GM20000 (cell line): ENCODE measurements at regions not wholly inside any gene's neighbourhood (a gene's known extent, or its start where the extent isn't known, plus 50 kb on each side); places are given as distances from the start of the nearest gene placed in this dataset.

Experiments
- DNase-seq: peaks from one replicate; pipeline ENCODE4 v3.0.0; 2012; ENCODE audit warnings: low spot score
- TF ChIP-seq, protein P1 (sequence below): IDR thresholded peaks from 2 replicates; pipeline ENCODE4 v1.5.1; 2012; ENCODE audit warnings: mild to moderate bottlenecking, control low read depth; ENCODE audit errors: extremely low read depth, missing control alignments

DNA sequence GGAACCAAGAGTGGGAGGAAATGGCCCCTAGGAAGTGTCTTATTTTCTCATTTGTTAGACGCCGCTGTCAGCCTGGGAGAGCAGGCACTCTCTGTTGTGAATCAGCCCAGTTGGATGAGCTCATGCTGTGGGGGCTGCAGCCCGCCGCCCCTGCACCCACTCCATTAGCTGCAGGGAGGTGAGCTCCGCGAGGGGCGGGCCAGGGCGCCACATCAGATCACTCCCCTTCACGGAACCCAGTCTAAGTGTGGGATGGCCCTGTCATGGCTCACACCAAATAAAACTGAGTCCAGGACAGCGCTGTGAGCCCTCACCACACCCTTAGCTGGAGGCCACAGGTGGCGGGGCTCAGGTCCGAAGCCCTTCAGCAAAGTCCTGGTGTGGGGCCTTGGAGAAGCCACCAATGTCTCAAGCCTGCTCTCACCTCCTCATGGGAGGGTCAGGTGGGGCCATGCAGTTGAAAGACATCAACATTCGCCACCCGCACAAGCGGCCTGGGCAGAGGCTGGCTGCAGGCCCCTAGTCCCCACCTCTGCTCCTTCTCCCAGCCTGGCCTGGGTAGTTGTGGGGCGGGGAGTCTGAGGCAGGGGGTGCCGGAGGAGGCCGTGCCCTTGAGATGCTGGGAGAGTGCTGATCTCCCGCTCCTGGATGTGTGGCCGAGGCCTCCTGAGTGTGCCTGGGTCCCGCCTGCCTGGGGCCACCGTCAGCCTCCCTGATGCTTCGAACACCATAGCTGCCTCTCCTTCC, 66.2 kb upstream of the SLCO4A1 start:
- TF ChIP-seq, protein P1, sequence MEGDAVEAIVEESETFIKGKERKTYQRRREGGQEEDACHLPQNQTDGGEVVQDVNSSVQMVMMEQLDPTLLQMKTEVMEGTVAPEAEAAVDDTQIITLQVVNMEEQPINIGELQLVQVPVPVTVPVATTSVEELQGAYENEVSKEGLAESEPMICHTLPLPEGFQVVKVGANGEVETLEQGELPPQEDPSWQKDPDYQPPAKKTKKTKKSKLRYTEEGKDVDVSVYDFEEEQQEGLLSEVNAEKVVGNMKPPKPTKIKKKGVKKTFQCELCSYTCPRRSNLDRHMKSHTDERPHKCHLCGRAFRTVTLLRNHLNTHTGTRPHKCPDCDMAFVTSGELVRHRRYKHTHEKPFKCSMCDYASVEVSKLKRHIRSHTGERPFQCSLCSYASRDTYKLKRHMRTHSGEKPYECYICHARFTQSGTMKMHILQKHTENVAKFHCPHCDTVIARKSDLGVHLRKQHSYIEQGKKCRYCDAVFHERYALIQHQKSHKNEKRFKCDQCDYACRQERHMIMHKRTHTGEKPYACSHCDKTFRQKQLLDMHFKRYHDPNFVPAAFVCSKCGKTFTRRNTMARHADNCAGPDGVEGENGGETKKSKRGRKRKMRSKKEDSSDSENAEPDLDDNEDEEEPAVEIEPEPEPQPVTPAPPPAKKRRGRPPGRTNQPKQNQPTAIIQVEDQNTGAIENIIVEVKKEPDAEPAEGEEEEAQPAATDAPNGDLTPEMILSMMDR, result no peak
- DNase-seq, result no peak

DNA sequence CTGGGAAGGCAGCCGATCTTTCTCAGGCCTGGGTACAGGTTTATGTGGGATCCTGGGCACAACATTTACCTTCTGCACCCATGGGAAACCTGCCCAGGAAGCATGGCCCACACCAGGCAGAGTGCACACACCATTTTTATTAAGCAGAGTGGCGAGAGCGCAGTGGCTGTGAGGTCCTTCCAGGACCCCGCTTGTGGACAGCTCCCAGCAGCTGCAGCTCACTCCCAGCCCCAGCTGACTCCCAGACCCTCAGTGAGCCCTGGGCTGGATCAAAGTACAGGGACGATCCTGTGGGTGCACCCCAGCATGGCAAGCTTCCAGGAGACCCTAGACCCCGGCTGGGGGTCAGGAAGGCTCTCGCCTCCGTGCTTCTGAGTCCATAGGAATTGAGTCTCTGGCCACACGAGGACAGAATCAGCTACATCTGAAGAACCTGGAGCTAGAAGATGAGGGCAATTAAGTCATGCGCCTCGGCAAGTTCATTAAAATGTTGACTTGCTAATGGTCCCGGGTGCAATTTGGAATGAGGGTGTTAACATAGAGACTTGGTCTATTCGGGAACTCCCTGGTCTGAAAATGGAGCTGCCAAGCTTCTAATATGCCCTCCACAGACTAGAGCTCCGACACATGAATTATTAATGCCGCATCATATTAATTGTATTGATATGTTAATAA, 65.4 kb upstream of the SLCO4A1 start:
- DNase-seq, result no peak

DNA sequence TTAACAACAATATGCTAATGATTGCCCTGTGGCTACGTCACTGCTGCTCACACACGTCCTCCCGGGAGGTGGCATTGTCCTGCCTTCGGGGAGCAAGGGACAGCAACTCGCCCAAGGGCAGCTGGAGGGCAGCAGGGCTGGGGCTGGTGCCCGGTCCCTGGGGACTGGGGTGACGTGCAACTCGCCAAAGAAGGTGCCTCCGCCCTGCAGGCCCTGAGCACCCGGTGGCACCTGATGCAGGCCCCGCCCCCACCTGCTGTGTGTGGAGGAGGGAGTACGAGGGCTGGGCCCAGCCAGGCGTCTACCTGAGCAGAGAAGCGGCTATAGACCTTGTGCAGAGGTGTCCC, 64.8 kb upstream of the SLCO4A1 start:
- no peak for DNase-seq
- TF ChIP-seq, protein P1, result no peak

More for the DNA sequence above, 65.4 kb upstream of the SLCO4A1 start:
- TF ChIP-seq, protein P1, result no peak

DNA sequence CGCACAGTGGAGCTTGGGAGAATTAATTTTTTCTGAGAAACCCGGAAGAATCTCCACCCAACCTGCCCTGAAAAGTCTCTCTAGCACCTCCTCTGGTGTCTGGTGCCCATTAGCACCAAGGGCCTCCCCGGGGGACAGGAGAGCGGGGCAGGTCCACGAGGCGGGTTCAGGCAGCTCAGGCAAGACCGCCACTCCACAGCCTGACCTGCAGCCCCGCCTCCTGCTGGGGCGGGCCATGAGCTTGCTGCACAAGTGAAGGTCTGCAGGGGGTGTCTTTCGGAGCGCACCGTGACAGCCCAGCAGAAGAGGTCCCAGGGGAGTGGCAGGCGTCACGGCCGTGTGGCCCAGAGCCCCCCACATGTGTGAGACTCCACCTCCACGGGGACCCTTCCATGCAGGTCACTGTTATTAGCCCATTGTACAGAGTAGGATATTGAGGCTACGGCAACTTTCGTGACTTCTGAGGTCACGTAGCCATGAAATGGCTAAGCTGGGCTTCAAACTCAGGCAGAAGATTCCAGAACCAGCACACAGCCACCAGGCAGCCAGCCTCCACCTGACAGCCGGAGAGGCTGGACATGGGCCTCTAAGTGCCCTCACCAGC, 63.9 kb upstream of the SLCO4A1 start:
- no peak for DNase-seq
- TF ChIP-seq, protein P1, result no peak

DNA sequence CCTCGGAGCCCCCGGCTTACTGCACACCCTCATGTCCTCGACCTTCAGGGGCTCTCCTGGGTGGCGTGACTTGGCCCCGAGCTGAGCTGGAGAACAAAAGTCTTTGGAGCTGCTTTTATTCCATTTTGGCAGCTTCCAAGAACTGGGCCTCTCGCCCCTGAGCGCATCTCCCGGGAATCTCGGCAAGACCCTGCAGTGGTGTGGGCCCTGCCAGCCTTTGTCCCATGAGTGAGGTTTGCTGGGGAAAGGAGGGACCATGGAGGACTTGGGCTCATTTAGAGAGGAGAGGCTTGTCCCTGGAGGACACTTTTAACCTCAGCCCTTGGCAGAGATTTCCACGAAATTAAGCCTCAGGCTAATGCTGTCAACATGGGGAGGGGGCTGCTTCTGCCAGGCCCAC, 62.3 kb upstream of the SLCO4A1 start:
- DNase-seq, result no peak
- TF ChIP-seq, protein P1, result no peak

DNA sequence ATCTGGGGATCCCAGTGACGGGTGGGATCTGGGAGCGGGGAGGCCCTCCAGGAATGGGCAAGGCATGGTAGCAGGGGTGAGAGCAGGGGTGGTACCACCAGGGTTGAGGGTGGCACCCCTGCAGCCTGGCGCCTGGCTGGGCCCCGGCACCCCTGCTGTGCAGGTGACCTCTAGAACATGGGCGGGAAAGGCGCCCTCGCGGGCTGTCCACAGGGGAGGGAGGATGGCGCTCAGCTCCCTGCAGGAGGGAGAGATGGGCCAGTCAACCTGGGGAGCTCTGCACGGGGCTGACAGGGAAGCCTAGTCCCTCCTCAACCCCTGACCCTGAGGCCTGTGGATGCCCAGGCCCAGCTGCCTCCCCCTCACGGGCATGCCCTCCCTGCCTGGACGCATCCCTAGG, 61.6 kb upstream of the SLCO4A1 start:
- TF ChIP-seq, protein P1, result no peak

DNA sequence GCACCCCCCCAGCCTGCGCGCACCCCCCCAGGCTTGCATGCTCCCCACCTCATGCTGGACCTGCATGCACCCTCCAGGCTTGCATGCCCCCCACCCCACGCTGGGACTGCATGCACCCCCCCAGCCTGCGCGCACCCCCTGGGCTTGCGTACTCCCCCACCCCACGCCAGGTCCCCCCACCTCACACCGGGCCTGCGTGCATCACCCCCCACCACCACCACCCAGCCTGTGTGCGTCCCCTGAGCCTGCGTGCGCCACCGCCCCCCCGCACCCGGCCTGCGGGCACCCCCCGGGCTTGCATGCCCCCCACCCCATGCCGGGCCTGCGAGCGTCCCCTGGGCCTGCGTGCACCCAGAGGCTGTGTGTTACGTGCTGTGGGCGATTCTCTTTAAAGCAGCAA, 61.0 kb upstream of the SLCO4A1 start:
- DNase-seq, result no peak
- TF ChIP-seq, protein P1, result no peak

More for the DNA sequence above, 61.6 kb upstream of the SLCO4A1 start:
- DNase-seq, result no peak
